ENCODE measurements at regions not wholly inside any gene's neighbourhood (a gene's known extent, or its start where the extent isn't known, plus 50 kb on each side); places are given as distances from the start of the nearest gene placed in this dataset.
"Not testable (repeated sequence)": the region's sequence is repeated elsewhere in the genome, so short reads cannot be mapped to it uniquely, and the experiment has no call there.

DNA sequence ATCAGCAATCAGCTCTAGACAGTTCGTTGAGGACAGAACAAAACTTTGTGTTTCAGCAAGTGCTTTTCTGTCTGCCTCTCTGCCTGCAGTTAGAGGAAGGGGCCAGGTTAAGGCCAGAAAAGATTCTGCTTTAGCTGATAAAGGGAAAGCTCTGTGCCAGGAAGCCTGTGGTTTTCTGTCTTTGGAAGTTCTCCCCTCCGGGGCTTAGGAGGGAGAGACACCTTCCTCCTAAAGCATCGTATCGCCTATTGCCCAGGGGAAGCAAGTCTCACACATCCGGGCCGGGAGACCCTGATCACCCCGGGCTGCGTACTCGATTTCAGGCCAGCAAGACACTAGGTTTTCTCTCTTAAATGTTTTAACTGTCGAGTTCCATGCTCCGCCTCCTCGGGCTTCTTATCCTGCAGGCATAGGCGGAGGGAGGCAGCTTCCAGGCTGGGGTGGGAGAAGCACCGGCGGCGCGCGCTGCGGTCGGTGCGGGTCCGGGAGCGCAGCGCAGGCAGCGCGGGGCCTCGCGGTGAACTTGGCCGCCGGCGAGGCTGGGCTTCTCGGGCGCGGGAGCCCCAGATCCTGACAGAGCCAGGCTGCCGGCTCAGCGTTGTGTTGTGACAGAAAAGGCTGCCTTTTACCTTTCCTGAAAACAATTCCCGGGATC lies 245.4 kb downstream of the BCL2L11 start:
- DNase-seq (ENCODE audit: low spot score): not testable (repeated sequence)

DNA sequence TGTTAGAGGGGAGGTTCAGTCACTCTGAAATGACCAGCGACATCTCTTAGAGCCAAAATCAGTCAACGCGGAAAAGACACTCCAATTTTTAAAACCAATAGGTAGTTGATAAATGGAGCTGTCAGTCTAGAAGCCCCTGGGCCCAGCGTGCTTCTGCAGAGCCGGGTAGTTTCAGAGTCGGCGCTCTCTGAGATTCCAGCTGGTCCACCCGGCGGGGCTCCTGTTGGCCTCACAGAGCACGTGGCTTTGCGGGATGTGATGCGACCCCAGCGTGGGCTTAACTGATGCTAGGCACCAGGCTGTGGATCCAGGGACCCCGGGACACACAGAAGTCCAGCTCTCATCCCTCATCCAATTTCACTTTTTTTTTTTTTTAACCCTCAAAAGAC lies 245.9 kb downstream of the BCL2L11 start:
- not testable (repeated sequence) for DNase-seq (ENCODE audit: low spot score)

DNA sequence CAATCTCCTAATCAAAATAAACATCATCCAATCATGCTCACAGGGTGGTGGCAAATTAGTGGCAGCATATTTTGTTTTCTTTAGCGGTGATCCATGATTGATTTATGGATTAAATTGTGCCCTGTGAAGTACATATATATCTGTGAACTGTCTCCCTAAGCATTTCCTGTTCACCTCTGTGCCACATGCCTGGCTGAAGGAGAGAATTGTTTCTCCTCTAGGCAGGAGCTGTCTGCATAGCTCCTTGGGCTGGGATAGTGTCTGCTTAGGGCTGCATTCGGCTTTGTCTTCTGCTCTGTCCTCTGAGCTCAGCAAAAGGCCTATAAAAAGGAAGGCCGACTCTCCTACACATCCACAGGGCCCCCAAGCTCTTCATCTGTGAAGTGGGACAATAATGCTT lies 246.4 kb downstream of the BCL2L11 start:
- DNase-seq (ENCODE audit: low spot score): not testable (repeated sequence)

GRCh38 chr2:111367871-111368270 lies 247.2 kb downstream of the BCL2L11 start:
- DNase-seq (ENCODE audit: low spot score): not testable (repeated sequence)

DNA sequence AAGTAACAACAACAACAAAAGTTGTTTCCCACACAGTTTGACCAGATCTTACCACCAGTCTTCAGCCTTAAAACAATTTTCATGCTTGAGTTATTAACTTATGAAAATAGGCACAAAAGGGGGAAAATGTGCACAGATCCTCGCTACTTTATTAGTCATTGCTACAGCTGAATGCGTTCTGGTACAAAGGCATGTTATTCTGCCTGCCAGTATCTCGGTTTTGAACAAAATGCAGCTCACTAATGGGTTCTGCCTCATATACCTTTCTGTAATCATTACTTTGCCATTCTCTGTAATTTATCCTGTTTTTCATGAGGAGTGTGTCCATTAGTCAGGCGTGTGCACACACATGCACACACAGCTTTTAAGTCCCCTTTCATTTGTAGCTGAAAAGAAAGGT lies 247.6 kb downstream of the BCL2L11 start:
- not testable (repeated sequence) for DNase-seq (ENCODE audit: low spot score)

- not testable (repeated sequence) for DNase-seq (ENCODE audit: low spot score)
Measured at GRCh38 chr2:111373060-111373459, 252.3 kb downstream of the BCL2L11 start.

GRCh38 chr2:111373989-111374388 lies 253.3 kb downstream of the BCL2L11 start:
- DNase-seq (ENCODE audit: low spot score): not testable (repeated sequence)

DNA sequence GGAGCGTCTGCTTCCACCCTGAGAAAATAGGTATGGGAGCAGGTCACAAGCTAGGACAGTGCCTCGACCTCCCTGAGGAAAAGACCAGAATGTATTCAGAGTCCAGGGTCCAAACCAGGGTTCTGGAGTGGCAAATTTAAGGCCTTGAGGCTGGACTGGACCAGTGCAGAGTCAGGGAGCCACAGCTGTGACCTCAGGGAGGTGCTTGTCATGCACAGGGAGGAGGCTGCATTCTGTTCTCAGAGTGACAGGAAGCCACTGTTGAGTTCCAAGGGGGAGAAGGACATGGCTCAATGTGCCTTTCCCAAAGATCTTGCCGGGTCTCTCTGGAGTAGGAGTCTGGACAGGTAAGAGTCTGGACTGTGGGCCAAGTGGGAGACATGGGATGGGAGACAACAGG lies 254.0 kb downstream of the BCL2L11 start:
- not testable (repeated sequence) for DNase-seq (ENCODE audit: low spot score)

GRCh38 chr2:111375320-111375883 lies 254.7 kb downstream of the BCL2L11 start:
- DNase-seq (ENCODE audit: low spot score): not testable (repeated sequence)

GRCh38 chr2:111376272-111376970 lies 255.7 kb downstream of the BCL2L11 start:
- not testable (repeated sequence) for DNase-seq (ENCODE audit: low spot score)

DNA sequence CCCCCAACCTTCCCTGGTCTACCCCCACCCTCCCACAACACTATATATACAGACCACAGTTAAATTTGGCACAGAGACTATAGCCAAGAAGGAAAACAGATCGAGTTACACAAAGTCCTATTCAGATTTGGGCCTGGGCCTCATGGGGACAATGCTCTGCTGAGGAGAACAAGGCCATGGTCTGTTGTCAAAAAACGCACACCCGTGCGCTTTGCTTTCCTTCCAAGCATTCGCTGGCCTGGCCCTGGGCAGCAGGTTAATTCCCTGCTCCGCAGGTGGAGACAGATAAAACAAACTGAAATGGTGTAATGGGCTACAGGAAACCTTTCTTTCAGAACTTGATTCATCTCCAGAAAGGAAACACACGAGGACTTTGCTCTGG lies 256.2 kb downstream of the BCL2L11 start:
- not testable (repeated sequence) for DNase-seq (ENCODE audit: low spot score)

GRCh38 chr2:111377386-111377959 lies 256.8 kb downstream of the BCL2L11 start:
- DNase-seq (ENCODE audit: low spot score): not testable (repeated sequence)

- DNase-seq (ENCODE audit: low spot score): not testable (repeated sequence)
Measured at GRCh38 chr2:111378348-111378747, 257.6 kb downstream of the BCL2L11 start.

- not testable (repeated sequence) for DNase-seq (ENCODE audit: low spot score)
Measured at GRCh38 chr2:111380733-111381439, 260.2 kb downstream of the BCL2L11 start.

- not testable (repeated sequence) for DNase-seq (ENCODE audit: low spot score)
Measured at GRCh38 chr2:111381530-111382306, 261.0 kb downstream of the BCL2L11 start.

GRCh38 chr2:111382507-111382906 lies 261.8 kb downstream of the BCL2L11 start:
- DNase-seq (ENCODE audit: low spot score): not testable (repeated sequence)

- not testable (repeated sequence) for DNase-seq (ENCODE audit: low spot score)
Measured at GRCh38 chr2:111383311-111383710, 262.6 kb downstream of the BCL2L11 start.

DNA sequence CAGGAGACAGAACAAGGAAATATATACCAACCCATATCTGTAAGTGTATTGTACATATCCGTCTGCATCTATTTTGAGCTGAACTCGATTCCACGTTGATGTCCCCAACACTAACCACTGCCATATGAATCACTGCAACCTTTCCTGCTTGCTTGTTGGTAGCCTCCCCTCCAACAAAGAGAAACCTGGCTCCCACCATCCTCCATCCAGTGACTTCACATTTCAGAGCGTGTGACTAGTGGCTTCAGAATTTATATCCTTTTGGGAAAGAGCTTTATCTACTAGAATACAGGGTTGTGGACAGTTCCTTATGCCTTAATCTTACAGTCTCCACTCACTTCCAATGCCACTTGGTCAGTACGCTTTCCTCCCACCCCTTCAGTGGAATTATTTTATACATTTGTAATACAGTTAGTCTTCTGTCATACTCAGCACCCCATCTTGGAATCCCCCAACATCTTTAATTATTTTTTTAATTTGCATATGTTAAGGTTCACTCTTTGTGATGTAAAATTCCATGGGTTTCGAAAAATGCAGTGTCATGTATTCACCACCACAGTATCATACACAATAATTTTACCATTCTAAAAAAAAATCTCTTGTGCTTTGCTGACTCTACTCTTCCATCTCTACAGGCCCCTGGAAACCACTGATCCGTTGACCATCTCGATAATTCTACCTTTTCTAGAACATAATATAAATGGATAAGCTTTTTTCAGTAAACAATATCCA lies 264.7 kb downstream of the BCL2L11 start:
- not testable (repeated sequence) for DNase-seq (ENCODE audit: low spot score)

GRCh38 chr2:111390605-111391004 lies 269.9 kb downstream of the BCL2L11 start:
- not testable (repeated sequence) for DNase-seq (ENCODE audit: low spot score)

- DNase-seq (ENCODE audit: low spot score): not testable (repeated sequence)
Measured at GRCh38 chr2:111395350-111396128, 274.8 kb downstream of the BCL2L11 start.
